MM.1S (cell line): ENCODE measurements at regions not wholly inside any gene's neighbourhood (a gene's known extent, or its start where the extent isn't known, plus 50 kb on each side); places are given as distances from the start of the nearest gene placed in this dataset.
"Not testable (repeated sequence)": the region's sequence is repeated elsewhere in the genome, so short reads cannot be mapped to it uniquely, and the experiment has no call there.

Source experiments
- DNase-seq: peaks from one replicate; pipeline ENCODE4 v3.0.0-alpha.2; 2015
- H2AFZ ChIP-seq: fragments of 300-600 bp; sonication (generic); 2 replicates; pipeline ENCODE4 v1.6.0; 2016; ENCODE audit warnings: antibody characterized with exemption, low read length
- H3F3A ChIP-seq: fragments of 300-600 bp; sonication (generic); 2 replicates; pipeline ENCODE4 v1.6.1; 2016; ENCODE audit warnings: mild to moderate bottlenecking, antibody characterized with exemption, low read length, moderate library complexity, mixed read lengths; ENCODE audit not compliant: insufficient read depth
- H3K27ac ChIP-seq: fragments of 300-600 bp; sonication (generic); 2 replicates; pipeline ENCODE4 v1.5.1; 2016; ENCODE audit warnings: mild to moderate bottlenecking, low read length
- H3K27me3 ChIP-seq: fragments of 300-600 bp; sonication (generic); replicated peaks from 2 replicates; pipeline ENCODE4 v1.6.0; 2016; ENCODE audit warnings: low read length; ENCODE audit not compliant: insufficient read depth
- H3K36me3 ChIP-seq: fragments of 300-600 bp; sonication (generic); replicated peaks from 2 replicates; pipeline ENCODE4 v1.6.1; 2016; ENCODE audit warnings: mild to moderate bottlenecking, low read length, mixed read lengths; ENCODE audit not compliant: insufficient read depth
- H3K4me1 ChIP-seq: fragments of 300-600 bp; sonication (generic); 2 replicates; pipeline ENCODE4 v1.6.1; 2016; ENCODE audit warnings: low read length, mixed read lengths
- H3K4me2 ChIP-seq: fragments of 300-600 bp; sonication (generic); 2 replicates; pipeline ENCODE4 v1.6.0; 2016; ENCODE audit warnings: low read depth, low read length
- H3K4me3 ChIP-seq: fragments of 300-600 bp; sonication (generic); 2 replicates; pipeline ENCODE4 v1.5.1; 2016; ENCODE audit warnings: low read length, mixed read lengths
- H3K79me2 ChIP-seq: fragments of 300-600 bp; sonication (generic); 2 replicates; pipeline ENCODE4 v1.6.1; 2016; ENCODE audit warnings: mixed run types, low read length, mixed read lengths
- H3K9ac ChIP-seq: fragments of 300-600 bp; sonication (generic); 2 replicates; pipeline ENCODE4 v1.6.1; 2016; ENCODE audit warnings: low read length, mixed read lengths
- H3K9me2 ChIP-seq: fragments of 300-600 bp; sonication (generic); replicated peaks from 2 replicates; pipeline ENCODE4 v1.6.1; 2016; ENCODE audit warnings: mild to moderate bottlenecking, low read length, mixed read lengths; ENCODE audit not compliant: insufficient read depth
- H3K9me3 ChIP-seq: fragments of 300-600 bp; sonication (generic); replicated peaks from 2 replicates; pipeline ENCODE4 v1.6.1; 2016; ENCODE audit warnings: mild to moderate bottlenecking, low read length, mixed read lengths; ENCODE audit not compliant: insufficient read depth
- H4K20me1 ChIP-seq: fragments of 300-600 bp; sonication (generic); 2 replicates; pipeline ENCODE4 v1.6.1; 2016; ENCODE audit warnings: mild to moderate bottlenecking, low read length, moderate library complexity, mixed read lengths; ENCODE audit not compliant: insufficient read depth
- CTCF ChIP-seq: fragments of 300-600 bp; sonication (generic); IDR thresholded peaks from 2 replicates; pipeline ENCODE4 v1.5.1; 2016; ENCODE audit warnings: antibody characterized with exemption, low read length, mixed read lengths
- EZH2 ChIP-seq: fragments of 300-600 bp; sonication (generic); optimal IDR thresholded peaks from 2 replicates; pipeline ENCODE3; 2017; ENCODE audit warnings: low read depth, mild to moderate bottlenecking, antibody characterized with exemption, low read length, mixed read lengths
- EZH2phosphoT487 ChIP-seq: fragments of 300-600 bp; sonication (generic); IDR thresholded peaks from 2 replicates; pipeline ENCODE4 v1.6.1; 2018; ENCODE audit warnings: antibody characterized with exemption, low read length

- H3F3A ChIP-seq: no peaks in the 10 kb centered on the region
- peak; percentile 58 for DNase-seq
- no peaks in the 10 kb centered on the region for H3K27me3 ChIP-seq
- H3K4me1 ChIP-seq: peaks cover 4% of the 10 kb centered on the region; the same call in 1 of the 2 replicates
- no peaks in the 10 kb centered on the region for H3K36me3 ChIP-seq
- H3K9ac ChIP-seq: no peak overlapping the region
- no peaks in the 10 kb centered on the region for H4K20me1 ChIP-seq
- no peak overlapping the region for H3K27ac ChIP-seq
- no peaks in the 10 kb centered on the region for H3K79me2 ChIP-seq
- TF ChIP-seq CTCF (peak; percentile 42), EZH2 (no peak)
- no peaks in the 10 kb centered on the region for H3K9me2 ChIP-seq
- H3K4me2 ChIP-seq: 0 out of 2 replicates have a peak overlapping the region, but pooled peaks have one; percentile 6
- H3K9me3 ChIP-seq: no peaks in the 10 kb centered on the region
- no peak overlapping the region for H3K4me3 ChIP-seq
- H2AFZ ChIP-seq: no peak overlapping the region
Observed at GRCh38 chrX:113390531-113390930, 549.9 kb upstream of the AMOT start.

DNA sequence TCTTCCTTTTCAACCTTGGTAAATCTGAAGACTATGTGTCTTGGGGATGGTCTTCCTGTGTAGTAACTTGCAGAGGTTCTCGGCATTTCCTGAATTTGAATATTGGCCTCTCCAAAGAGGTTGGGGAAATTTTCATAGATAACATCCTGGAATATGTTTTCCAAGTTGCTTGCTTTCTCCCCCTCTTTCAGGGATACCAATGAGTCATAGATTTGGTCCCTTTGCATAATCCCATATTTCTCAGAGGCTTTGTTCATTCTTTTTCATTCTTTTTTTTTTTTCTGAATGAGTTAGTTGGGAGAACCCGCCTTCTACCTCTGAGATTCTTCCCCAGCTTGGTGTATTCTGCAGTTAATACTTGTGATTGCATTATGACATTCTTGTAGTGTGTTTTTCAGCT is 549.2 kb upstream of the AMOT start:
- DNase-seq: no peak
- no peak overlapping the region for H3K9ac ChIP-seq
- H3K79me2 ChIP-seq: no peaks in the 10 kb centered on the region
- H3K4me3 ChIP-seq: no peak overlapping the region
- no peak overlapping the region for H3K27ac ChIP-seq
- no peaks in the 10 kb centered on the region for H3F3A ChIP-seq
- TF ChIP-seq EZH2phosphoT487 (no peak), CTCF (no peak), EZH2 (no peak)
- no peaks in the 10 kb centered on the region for H3K36me3 ChIP-seq
- no peaks in the 10 kb centered on the region for H3K9me3 ChIP-seq
- peaks cover 4% of the 10 kb centered on the region; the same call in 1 of the 2 replicates for H3K4me1 ChIP-seq
- H3K4me2 ChIP-seq: no peak overlapping the region
- no peaks in the 10 kb centered on the region for H4K20me1 ChIP-seq
- no peak overlapping the region for H2AFZ ChIP-seq
- no peaks in the 10 kb centered on the region for H3K9me2 ChIP-seq
- no peaks in the 10 kb centered on the region for H3K27me3 ChIP-seq

- Histone ChIP-seq H3K79me2 (no peaks in the 10 kb centered on the region), H3K9me3 (no peaks in the 10 kb centered on the region), H3K27ac (no peak overlapping the region), H2AFZ (no peak overlapping the region), H3F3A (no peaks in the 10 kb centered on the region), H3K36me3 (no peaks in the 10 kb centered on the region), H3K4me1 (no peaks in the 10 kb centered on the region), H3K4me3 (no peak overlapping the region), H3K9me2 (no peaks in the 10 kb centered on the region), H3K9ac (no peak overlapping the region), H3K4me2 (no peak overlapping the region), H3K27me3 (no peaks in the 10 kb centered on the region), H4K20me1 (no peaks in the 10 kb centered on the region)
- TF ChIP-seq CTCF (no peak), EZH2phosphoT487 (no peak), EZH2 (no peak)
- DNase-seq: no peak
Observed at GRCh38 chrX:113384628-113385027, 544.0 kb upstream of the AMOT start.

DNA sequence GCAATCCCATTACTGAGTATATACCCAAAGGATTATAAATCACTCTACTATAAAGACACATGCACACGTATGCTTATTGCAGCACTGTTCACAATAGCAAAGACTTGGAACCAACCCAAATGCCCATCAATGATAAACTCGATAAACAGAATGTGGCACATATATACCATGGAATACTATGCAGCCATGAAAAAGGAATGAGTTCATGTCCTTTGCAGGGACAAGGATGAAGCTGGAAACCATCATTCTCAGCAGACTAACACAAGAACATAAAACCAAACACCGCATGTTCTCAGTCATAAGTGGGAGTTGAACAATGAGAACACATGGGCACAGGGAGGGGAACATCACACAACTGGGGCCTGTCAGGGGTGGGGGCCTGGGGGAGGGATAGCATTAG is 532.8 kb upstream of the AMOT start:
- not testable (repeated sequence) for H3K9me2 ChIP-seq

More for the DNA sequence above, 532.8 kb upstream of the AMOT start:
- H3K36me3 ChIP-seq, H3K9me3 ChIP-seq, H3K79me2 ChIP-seq, H3K4me3 ChIP-seq, H4K20me1 ChIP-seq, H3K27me3 ChIP-seq, H3F3A ChIP-seq, H2AFZ ChIP-seq, H3K4me2 ChIP-seq, H3K27ac ChIP-seq, H3K9ac ChIP-seq, H3K4me1 ChIP-seq, DNase-seq: not testable (repeated sequence)
